Stimulated activated CD4-positive, alpha-beta T cell treated with anti-CD3 and anti-CD28 coated beads, Interleukin-15, amount 100 ng/mL, for 48 hours (primary cell): ENCODE measurements at regions not wholly inside any gene's neighbourhood (a gene's known extent, or its start where the extent isn't known, plus 50 kb on each side); places are given as distances from the start of the nearest gene placed in this dataset.

Experiments
- DNase-seq, 2 donors: peaks; one replicate each; pipeline ENCODE4 v3.0.0-alpha.2; 2020; ENCODE audit warnings: low read depth in 2 of 2

DNA sequence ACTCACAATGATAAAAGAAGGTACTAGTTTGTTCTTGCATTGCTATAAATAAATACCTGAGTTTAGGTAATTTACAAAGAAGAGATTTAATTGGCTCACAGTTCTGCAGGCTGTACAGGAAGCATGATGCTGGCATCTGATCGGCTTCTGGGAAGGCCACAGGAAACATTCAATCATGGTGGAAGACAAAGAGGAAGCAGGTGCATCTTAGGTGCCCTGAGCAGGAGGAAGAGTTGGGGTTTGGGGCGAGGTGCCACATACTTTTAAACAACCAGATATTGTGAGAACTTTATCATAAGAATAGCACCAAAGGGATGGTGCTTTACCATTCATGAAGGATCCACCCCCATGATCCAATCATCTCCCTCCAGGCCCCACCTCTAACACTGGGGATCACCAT is 752.6 kb upstream of the FLRT2 start:
- no peak for DNase-seq

DNA sequence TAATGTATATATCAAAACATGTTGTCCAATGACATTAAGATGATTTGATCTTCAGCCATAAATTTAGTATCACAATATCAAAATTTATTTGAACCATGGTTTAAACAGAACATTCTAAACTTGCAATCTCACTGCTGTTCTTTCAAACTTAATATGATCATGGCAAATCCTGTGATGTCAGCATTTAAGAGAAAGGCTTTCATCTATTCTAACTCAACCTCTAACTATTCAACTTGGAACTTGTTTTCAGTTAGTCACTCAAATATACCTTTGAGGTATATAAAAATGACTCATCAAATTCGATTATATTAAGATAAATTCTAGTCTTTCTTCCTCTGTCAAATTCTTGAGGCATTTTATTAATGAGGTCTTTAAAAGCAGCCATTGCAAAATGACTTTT is 747.0 kb upstream of the FLRT2 start:
- no peak for DNase-seq

- DNase-seq: no peak
These were observed 746.4 kb upstream of the FLRT2 start for GRCh38 chr14:84783511-84783910.

GRCh38 chr14:84785996-84786395 is 743.9 kb upstream of the FLRT2 start:
- no peak for DNase-seq

GRCh38 chr14:84789012-84789411 is 740.9 kb upstream of the FLRT2 start:
- no peak for DNase-seq

- no peak for DNase-seq
These were observed 737.1 kb upstream of the FLRT2 start for GRCh38 chr14:84792722-84793410.

DNA sequence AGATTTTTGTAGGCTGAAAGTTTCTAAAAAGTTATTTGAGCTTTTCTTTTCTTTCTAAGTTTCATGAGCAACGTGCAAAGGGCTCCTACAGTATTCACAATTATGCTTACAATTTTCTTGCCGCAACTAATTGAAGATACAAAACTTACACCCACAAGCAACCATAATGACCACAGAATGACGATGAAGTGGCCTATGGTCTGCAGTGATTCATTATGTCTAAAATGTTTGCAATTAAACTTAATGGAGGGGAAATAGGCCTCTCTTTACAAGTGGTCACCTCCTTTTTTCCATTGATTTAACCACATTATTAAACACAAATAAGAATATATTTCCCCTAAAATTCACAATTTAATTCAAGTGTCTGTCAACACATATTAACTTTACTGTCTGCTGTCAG is 732.6 kb upstream of the FLRT2 start:
- DNase-seq: no peak

DNA sequence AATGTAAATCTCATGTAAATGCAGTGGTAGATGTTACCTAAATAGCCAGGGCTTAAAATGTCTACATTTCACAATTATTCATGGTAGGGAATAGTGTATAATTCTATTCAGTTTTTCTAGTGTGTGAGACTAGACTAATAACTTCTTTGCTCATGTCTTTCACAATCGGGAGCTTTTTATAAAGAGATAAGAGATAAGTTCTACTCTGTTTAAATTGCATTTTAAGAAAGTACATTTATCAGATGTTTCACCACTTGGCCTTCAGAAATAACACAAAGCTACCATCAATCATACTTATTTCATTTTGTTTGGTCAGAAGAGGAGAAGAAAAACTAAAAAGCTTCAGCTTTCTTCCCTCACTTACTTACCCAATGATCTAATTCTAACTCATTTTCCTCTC is 725.5 kb upstream of the FLRT2 start:
- DNase-seq: no peak

DNA sequence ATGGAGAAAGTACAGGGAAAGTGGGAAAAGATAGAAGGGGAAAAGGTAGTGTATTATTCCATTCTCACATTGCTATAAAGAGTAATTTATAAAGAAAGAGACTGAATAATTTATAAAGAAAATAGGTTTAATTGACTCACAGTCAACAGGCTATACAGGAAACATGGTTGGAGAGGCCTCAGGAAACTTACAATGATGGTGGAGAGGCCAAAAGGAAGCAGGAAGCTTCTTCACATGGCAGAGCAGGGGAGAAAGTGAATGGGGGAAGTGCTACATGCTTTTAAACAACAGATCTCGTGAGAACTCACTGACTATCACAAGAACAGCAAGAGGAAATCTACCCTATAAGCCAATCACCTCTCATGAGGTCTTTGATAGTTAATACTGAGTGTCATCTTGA is 725.0 kb upstream of the FLRT2 start:
- DNase-seq: no peak

DNA sequence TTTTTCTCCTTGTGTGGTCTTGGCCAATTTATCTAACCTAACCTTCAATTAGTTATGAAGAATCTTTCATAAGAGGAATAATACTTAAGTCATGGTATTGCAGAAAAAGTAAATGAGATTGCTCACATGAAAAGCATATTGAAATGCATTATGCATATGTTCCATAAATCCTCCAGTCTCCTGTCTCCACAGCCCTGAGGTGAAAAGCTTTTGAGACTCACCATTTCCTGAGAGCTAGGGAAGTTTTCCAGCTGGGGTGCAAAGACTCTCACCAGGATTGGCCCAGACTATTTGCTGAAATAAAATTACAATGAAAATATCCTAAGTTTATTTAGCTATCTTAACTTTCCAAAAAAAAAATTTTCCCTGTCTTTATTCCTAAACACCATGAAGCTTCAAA is 723.8 kb upstream of the FLRT2 start:
- no peak for DNase-seq

GRCh38 chr14:84806622-84807021 is 723.3 kb upstream of the FLRT2 start:
- DNase-seq: no peak

DNA sequence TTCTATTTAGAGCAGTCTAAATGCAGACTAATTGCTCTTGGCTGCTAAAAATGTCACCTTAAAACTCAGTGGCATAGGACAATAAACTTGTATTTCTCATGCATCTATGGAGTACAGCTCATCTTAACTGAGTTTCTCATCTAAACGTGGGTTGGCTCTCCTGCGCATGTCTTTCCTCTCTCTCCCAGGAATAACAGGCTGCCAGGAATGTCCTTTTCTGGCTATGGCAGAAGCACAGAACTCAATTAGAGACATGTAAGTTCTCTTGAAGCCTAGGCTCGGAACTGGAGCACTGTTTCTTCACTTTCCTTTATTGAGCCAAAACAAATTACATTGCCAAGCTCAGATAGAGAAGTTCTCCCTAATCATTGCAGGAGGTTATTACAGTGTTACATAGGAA is 722.3 kb upstream of the FLRT2 start:
- no peak for DNase-seq

DNA sequence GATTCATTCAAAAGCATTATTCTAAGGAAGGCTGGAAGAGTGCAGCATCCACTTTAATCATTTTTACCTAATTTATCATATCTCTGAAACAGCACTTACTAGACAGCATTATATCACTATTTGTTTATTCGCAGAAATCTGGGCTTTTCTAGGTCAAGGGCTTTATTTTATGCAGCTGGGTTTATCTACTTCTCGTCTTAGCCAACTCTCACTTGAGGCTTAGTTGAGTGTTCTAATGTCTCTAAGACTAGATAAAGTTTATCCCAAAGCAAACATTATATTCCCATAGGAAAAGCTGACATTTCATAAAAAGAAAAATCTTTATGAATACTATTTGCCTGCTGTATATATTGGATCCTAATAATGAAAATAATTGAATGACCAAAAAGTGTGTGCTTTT is 720.8 kb upstream of the FLRT2 start:
- DNase-seq: no peak

DNA sequence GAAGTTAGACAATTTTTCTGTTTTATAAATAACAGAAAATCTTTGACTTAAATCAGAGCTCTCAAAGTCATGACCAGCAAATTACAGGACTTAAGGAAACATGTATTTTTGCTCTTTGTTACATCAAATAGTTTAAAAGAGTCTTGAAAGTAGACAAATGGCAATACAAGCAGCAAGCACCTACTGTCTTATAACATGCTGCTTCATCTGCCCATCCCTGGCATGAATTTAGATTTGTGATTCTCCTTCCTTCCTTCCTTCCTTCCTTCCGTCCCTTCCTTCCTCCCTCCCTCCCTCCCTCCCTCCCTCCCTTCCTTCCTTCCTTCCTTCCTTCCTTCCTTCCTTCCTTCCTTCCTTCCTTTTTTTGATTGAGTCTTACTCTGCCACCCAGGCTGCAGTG is 715.6 kb upstream of the FLRT2 start:
- DNase-seq: no peak

DNA sequence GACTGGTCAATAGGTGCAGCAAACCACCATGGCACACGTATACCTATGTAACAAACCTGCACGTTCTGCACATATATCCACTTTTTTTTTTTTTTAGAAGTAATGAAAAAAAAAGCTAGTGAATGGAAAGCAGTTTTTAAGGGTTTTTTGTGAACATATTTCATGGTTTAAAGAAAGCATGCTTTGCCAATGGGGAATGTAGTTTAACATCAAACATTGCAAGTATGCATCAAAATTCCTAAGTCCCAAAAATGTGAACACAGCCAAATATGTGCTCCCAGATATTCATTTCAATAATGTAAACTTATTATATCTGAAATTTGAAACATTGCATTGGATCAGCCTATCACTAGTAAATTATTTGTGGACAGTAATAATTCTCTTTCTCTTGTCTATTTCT is 710.4 kb upstream of the FLRT2 start:
- no peak for DNase-seq

DNA sequence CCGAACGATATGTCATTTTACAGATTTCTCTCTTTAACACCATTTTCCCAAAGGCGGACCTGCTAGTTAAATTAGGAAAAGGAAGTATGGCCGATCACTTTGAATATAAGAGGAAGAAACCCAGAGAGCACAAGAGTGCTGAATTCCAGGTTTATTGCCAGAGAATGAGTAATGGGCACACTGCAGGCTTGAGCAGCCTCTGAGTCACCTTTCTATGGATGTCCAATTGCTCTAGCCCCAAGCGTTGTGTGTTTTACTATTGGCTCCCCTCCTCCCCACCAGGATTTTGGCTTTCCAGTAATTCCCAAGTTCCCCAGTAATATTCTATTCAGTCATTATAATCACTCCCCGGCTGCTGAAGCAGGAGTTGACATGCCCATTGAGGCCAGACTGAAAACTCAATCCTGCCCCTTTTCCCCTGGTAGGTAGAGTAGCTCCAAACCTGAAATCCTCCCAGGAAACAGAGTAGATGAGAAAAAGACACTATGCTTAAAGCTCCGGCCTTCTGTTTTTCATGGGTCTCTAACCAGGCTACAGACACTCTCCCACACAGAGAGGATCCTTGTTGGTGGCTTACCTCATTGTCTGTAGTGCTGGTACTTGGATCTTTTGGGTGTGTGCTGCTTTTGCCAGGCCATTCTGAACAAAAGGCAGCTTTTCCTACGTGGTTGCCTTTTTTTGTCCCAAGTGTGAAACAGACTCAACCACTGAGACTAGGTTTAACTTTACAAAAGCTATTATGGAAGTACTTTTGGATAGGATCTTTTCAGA is 704.3 kb upstream of the FLRT2 start:
- no peak for DNase-seq

GRCh38 chr14:84826294-84826693 is 703.6 kb upstream of the FLRT2 start:
- DNase-seq: no peak

DNA sequence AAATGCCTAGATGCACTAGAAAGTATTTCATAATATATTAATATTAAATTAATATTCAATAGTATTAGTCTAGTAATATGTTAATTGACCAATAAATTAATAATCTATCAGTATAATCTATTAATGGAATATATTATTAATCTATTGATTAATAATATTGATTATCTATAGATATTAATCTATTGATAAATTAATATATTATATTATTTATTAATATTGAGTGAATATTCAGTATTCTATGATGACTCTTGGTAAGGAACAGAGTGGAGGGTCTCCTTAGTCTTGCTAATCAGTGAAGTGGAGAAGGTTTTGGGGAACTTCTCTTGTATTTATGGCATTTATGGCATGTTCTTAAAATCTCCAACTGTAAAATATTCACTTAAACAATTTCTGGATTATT is 679.3 kb upstream of the FLRT2 start:
- DNase-seq: no peak

GRCh38 chr14:84856751-84857534 is 673.0 kb upstream of the FLRT2 start:
- DNase-seq: no peak

GRCh38 chr14:84857571-84857970 is 672.4 kb upstream of the FLRT2 start:
- no peak for DNase-seq

- no peak for DNase-seq
These were observed 670.8 kb upstream of the FLRT2 start for GRCh38 chr14:84859116-84859515.

DNA sequence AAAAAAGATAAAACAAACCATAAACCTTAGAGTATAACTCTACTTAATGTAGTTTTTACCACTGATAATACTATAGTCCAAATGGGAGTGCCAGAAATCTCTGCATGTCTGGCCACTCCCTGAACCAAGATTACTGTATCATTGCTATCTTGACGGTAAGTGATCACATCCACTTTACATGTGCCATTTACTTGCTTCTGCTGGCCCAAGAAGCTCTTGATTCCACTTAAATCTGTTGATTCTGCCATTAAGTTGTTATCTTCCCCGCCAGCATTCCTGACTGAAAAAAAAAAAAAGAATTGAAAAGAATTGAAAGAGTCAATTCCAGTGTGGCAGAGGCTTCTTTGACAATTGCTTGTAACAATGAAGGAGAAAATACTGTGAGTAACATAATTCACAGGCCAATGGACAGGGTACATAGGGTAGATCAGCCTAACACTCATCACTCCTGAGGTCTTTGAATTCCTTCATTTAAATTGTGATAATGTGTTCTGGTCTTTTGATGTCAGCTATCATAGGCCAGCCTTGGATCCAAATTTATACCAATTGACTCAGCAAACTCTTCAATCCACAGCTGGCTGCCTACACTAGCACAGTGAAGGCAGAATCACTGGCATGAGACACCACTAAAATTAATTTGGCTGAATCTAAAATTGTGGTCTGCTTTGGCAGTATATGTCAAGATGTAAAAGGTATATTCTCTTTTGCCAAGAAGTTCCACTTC is 665.2 kb upstream of the FLRT2 start:
- DNase-seq: no peak
